ENCODE measurements at regions not wholly inside any gene's neighbourhood (a gene's known extent, or its start where the extent isn't known, plus 50 kb on each side); places are given as distances from the start of the nearest gene placed in this dataset.
A peak's percentile ranks its signal among the peaks of the same experiment; 100 is the strongest.

GRCh38 chr7:136688601-136689000, 179.9 kb upstream of the CHRM2 start (continued):
- no peak for TF ChIP-seq MAZ (IDR thresholded peaks at IDR 0.05; ENCODE audit: borderline replicate concordance, low read depth, low read length)
- no peak for TF ChIP-seq NR3C1 (IDR thresholded peaks at IDR 0.05)
- no peak for TF ChIP-seq RFX5 (IDR thresholded peaks at IDR 0.05)

- H3K4me1 ChIP-seq = no peaks in the 10 kb centered on the region
- ATAC-seq = peak in 1 of 2 experiments; percentile 41; a peak in 1 of 6 replicates
- POLR2A ChIA-PET = no interaction called here
- no peak for FAIRE-seq
- no peak for TF ChIP-seq CHD2 (IDR thresholded peaks at IDR 0.05; ENCODE audit: low read length, partially characterized antibody)
- TF ChIP-seq FOXS1 (CRISPR knock-in tag; IDR thresholded peaks at IDR 0.05) = no peak
- TF ChIP-seq ZFP36 (IDR thresholded peaks at IDR 0.05; ENCODE audit: borderline replicate concordance, partially characterized antibody) = no peak
- TF ChIP-seq MAFK (IDR thresholded peaks at IDR 0.05; ENCODE audit: partially characterized antibody) = no peak
- TF ChIP-seq CTCF (IDR thresholded peaks at IDR 0.05) = peak; percentile 25; the same call in 2 of the 3 replicates
- H3K4me3 ChIP-seq = no peak overlapping the region
- 9% methylated on average over 2 of the region's 2 CpGs for WGBS (ENCODE audit: missing lambda C conversion rate)
- peak; percentile 3 to 24 for DNase-seq (ENCODE audit: low read depth in 1 of 2, low spot score in 1 of 2)
- CTCF ChIA-PET = interaction anchor here (0.9 to 2.1 kb wide), 4 partner anchors 10 to 238 kb away, joined by 3 to 5 read pairs (median 3); no protein-coding TSS in a partner anchor
- no peaks in the 10 kb centered on the region for H3K9me3 ChIP-seq
- H3K27ac ChIP-seq = no peak overlapping the region
- no peak overlapping the region for H3K4me2 ChIP-seq
These were observed 180.6 kb upstream of the CHRM2 start for GRCh38 chr7:136687693-136688322.

- ATAC-seq = no peak
These were observed 182.8 kb upstream of the CHRM2 start for GRCh38 chr7:136685501-136686173.

More at GRCh38 chr7:136685501-136686173, 182.8 kb upstream of the CHRM2 start:
- FAIRE-seq (no peak), DNase-seq (ENCODE audit: low read depth in 1 of 2, low spot score in 1 of 2) (no peak)
- TF ChIP-seq CHD2 (IDR thresholded peaks at IDR 0.05; ENCODE audit: low read length, partially characterized antibody) (no peak), RNF2 (IDR thresholded peaks at IDR 0.05; ENCODE audit: borderline replicate concordance, low read depth) (no peak), CEBPB (IDR thresholded peaks at IDR 0.05) (no peak), MAZ (IDR thresholded peaks at IDR 0.05; ENCODE audit: borderline replicate concordance, low read depth, low read length) (no peak), HOXB13 (CRISPR knock-in tag; IDR thresholded peaks at IDR 0.05; ENCODE audit: low read depth) (no peak), ATOH8 (CRISPR knock-in tag; IDR thresholded peaks at IDR 0.05; ENCODE audit: low read depth) (no peak), E2F6 (IDR thresholded peaks at IDR 0.05; ENCODE audit: borderline replicate concordance, low read depth) (no peak), KDM1A (IDR thresholded peaks at IDR 0.05; ENCODE audit: low read depth) (no peak), JUN (IDR thresholded peaks at IDR 0.05) (no peak), POLR2A (IDR thresholded peaks at IDR 0.05; ENCODE audit: low read length) (no peak), EHMT2 (IDR thresholded peaks at IDR 0.05; ENCODE audit: low read depth) (no peak), CBX2 (IDR thresholded peaks at IDR 0.05; ENCODE audit: borderline replicate concordance, low read depth) (no peak), HDAC2 (IDR thresholded peaks at IDR 0.05) (no peak), ESRRA (IDR thresholded peaks at IDR 0.05; ENCODE audit: borderline replicate concordance, low read length) (no peak), USF2 (IDR thresholded peaks at IDR 0.05) (no peak), RARB (CRISPR knock-in tag; IDR thresholded peaks at IDR 0.05) (no peak), REST (IDR thresholded peaks at IDR 0.05) (no peak), HES2 (IDR thresholded peaks at IDR 0.05) (no peak)
- H3K4me2 ChIP-seq = no peak overlapping the region
- CTCF ChIA-PET = interaction anchor here (0.6 kb wide), 1 partner anchor 304 kb away, joined by 3 read pairs; no protein-coding TSS in a partner anchor
- 9% methylated on average over 7 of the region's 7 CpGs for WGBS (ENCODE audit: missing lambda C conversion rate)
- no peaks in the 10 kb centered on the region for H3K4me1 ChIP-seq
- H3K4me3 ChIP-seq = no peak overlapping the region
- no peak overlapping the region for H3K27ac ChIP-seq
- no peaks in the 10 kb centered on the region for H3K9me3 ChIP-seq
- POLR2A ChIA-PET = no interaction called here
